GM12878 (cell line): ENCODE measurements at regions not wholly inside any gene's neighbourhood (a gene's known extent, or its start where the extent isn't known, plus 50 kb on each side); places are given as distances from the start of the nearest gene placed in this dataset.

Source experiments
- ATAC-seq: fragments of 200-7000 bp; cut with Tn5 transposase; 3 replicates; pipeline ENCODE4 v1.9.1; 2020; ENCODE audit warnings: mild to moderate bottlenecking, moderate library complexity
- BruUV-seq: library from RNA; stranded (reverse); fragments of 400-500 nt; replicated peaks from 2 replicates; lab custom pipeline; 2021; lab: Mats Ljungman, UMichigan
- CTCF ChIA-PET: fragments of 300-600 bp; sonication (Branson Sonifier 250); formaldehyde crosslinking; extraction: SDS; loops from one replicate; lab custom pipeline; 2021; ENCODE audit warnings: inconsistent platforms; lab: Yijun Ruan, JAX
- POLR2A ChIA-PET: fragments of 350-600 bp; formaldehyde crosslinking; extraction: SDS; loops from one replicate; lab custom pipeline; 2021; ENCODE audit warnings: inconsistent platforms; lab: Charles Lee
- RAD21 ChIA-PET: fragments of 300-600 bp; sonication (Branson Sonifier 250); formaldehyde crosslinking; loops from one replicate; lab custom pipeline; 2023; ENCODE audit warnings: antibody characterized with exemption; ENCODE audit not compliant: unreplicated experiment; lab: Charles Lee
- SMC1A ChIA-PET: fragments of 300-600 bp; sonication (Branson Sonifier 250); formaldehyde crosslinking; loops from one replicate; lab custom pipeline; 2023; ENCODE audit not compliant: unreplicated experiment, uncharacterized antibody; lab: Charles Lee
- DNase-seq: peaks from one replicate; pipeline ENCODE4 v3.0.0-alpha.2; 2011; ENCODE audit warnings: low read depth, low spot score
- FAIRE-seq: peaks from 3 replicates; lab custom pipeline; 2011; peaks lifted over from hg19 to GRCh38; lab: Jason Lieb, UNC
- H2AFZ ChIP-seq: 2 replicates; pipeline ENCODE4 v1.6.0; 2011; ENCODE audit warnings: low read depth, low read length, control low read depth; ENCODE audit not compliant: control insufficient read depth
- H3K27ac ChIP-seq: 2 replicates; pipeline ENCODE4 v1.5.1; 2011; ENCODE audit warnings: control low read depth; ENCODE audit not compliant: control insufficient read depth, insufficient read depth
- H3K27me3 ChIP-seq, 2 experiments: replicated peaks in 1 of 2; 2 replicates each; pipeline versions ENCODE4 v1.6.0 to v1.6.1; 2011; ENCODE audit warnings: low read length in 1 of 2; ENCODE audit not compliant: control insufficient read depth in 2 of 2, insufficient read depth in 2 of 2
- H3K36me3 ChIP-seq, 2 experiments: 2 replicates each; pipeline ENCODE4 v1.5.1; 2011; ENCODE audit warnings: low read length in 1 of 2; ENCODE audit not compliant: control insufficient read depth in 2 of 2, insufficient read depth in 2 of 2
- H3K4me1 ChIP-seq: 2 replicates; pipeline ENCODE4 v1.6.1; 2011; ENCODE audit warnings: mild to moderate bottlenecking, low read length, moderate library complexity, mixed read lengths; ENCODE audit not compliant: control insufficient read depth, insufficient read depth
- H3K4me2 ChIP-seq: 2 replicates; pipeline ENCODE4 v1.6.0; 2011; ENCODE audit warnings: control low read depth; ENCODE audit not compliant: control insufficient read depth, insufficient read depth
- H3K4me3 ChIP-seq: fragments of 200-600 bp; sonication (generic); 2 replicates; pipeline ENCODE4 v1.5.1; 2016
- H3K79me2 ChIP-seq: 2 replicates; pipeline ENCODE4 v1.6.0; 2011; ENCODE audit warnings: low read length; ENCODE audit not compliant: control insufficient read depth, insufficient read depth
- H3K9ac ChIP-seq: 2 replicates; pipeline ENCODE4 v1.8.0; 2011; ENCODE audit warnings: low read length, control low read depth, mixed read lengths; ENCODE audit not compliant: control insufficient read depth, insufficient read depth
- H3K9me3 ChIP-seq: replicated peaks from 3 replicates; pipeline ENCODE4 v1.5.1; 2011; ENCODE audit warnings: mild to moderate bottlenecking, low read length; ENCODE audit not compliant: control insufficient read depth, insufficient read depth
- H4K20me1 ChIP-seq: 2 replicates; pipeline ENCODE4 v1.6.0; 2011; ENCODE audit not compliant: control insufficient read depth, insufficient read depth
- CBX5 ChIP-seq: sonication (generic); IDR thresholded peaks from 2 replicates; pipeline ENCODE4 v1.6.1; 2016; ENCODE audit warnings: low read depth, moderate library complexity, mild to moderate bottlenecking, inconsistent platforms
- CREB1 ChIP-seq: IDR thresholded peaks from 2 replicates; pipeline ENCODE4 v1.6.1; 2012; ENCODE audit warnings: low read depth, mild to moderate bottlenecking, inconsistent platforms
- FOXM1 ChIP-seq: IDR thresholded peaks from 2 replicates; pipeline ENCODE4 v1.6.1; 2012; ENCODE audit warnings: low read depth, mild to moderate bottlenecking, inconsistent platforms, low read length, moderate library complexity
- IRF4 ChIP-seq: IDR thresholded peaks from 2 replicates; pipeline ENCODE4 v1.6.1; 2011; ENCODE audit warnings: low read depth, low read length
- JUND ChIP-seq: IDR thresholded peaks from 2 replicates; pipeline ENCODE4 v1.6.1; 2012; ENCODE audit warnings: low read depth, mild to moderate bottlenecking, low read length, improper control_type of control experiment, moderate library complexity
- MTA3 ChIP-seq: IDR thresholded peaks from 2 replicates; pipeline ENCODE4 v1.6.1; 2012; ENCODE audit warnings: low read length, inconsistent platforms, borderline replicate concordance
- NFIC ChIP-seq: IDR thresholded peaks from 2 replicates; pipeline ENCODE4 v1.6.1; 2012; ENCODE audit warnings: low read depth, mild to moderate bottlenecking, inconsistent platforms, low read length, moderate library complexity
- POLR2AphosphoS2 ChIP-seq: IDR thresholded peaks from 2 replicates; pipeline ENCODE4 v1.6.1; 2011; ENCODE audit warnings: low read depth, mild to moderate bottlenecking, low read length, improper control_type of control experiment, moderate library complexity
- SMAD1 ChIP-seq: fragments of 450-650 bp; IDR thresholded peaks from 2 replicates; pipeline ENCODE4 v1.6.1; 2018; ENCODE audit warnings: mild to moderate bottlenecking, low read depth; ENCODE audit not compliant: partially characterized antibody
- SPI1 ChIP-seq: IDR thresholded peaks from 2 replicates; pipeline ENCODE4 v1.6.1; 2011; ENCODE audit warnings: low read depth, mild to moderate bottlenecking, low read length, moderate library complexity, borderline replicate concordance; ENCODE audit not compliant: insufficient read depth
- SUPT20H ChIP-seq: IDR thresholded peaks from 2 replicates; pipeline ENCODE4 v1.6.1; 2011; ENCODE audit warnings: low read depth, mild to moderate bottlenecking, low read length, moderate library complexity, borderline replicate concordance; ENCODE audit not compliant: control insufficient read depth
- TARDBP ChIP-seq: IDR thresholded peaks from 2 replicates; pipeline ENCODE4 v1.6.1; 2016; ENCODE audit warnings: borderline replicate concordance
- TBL1XR1 ChIP-seq: IDR thresholded peaks from 2 replicates; pipeline ENCODE4 v1.6.1; 2012; ENCODE audit warnings: low read depth, low read length, improper control_type of control experiment
- YBX1 ChIP-seq: fragments of 450-650 bp; IDR thresholded peaks from 2 replicates; pipeline ENCODE4 v1.6.1; 2016; ENCODE audit warnings: antibody characterized with exemption
- ZZZ3 ChIP-seq: IDR thresholded peaks from 2 replicates; pipeline ENCODE4 v1.6.1; 2011; ENCODE audit warnings: low read depth; ENCODE audit not compliant: control insufficient read depth, insufficient read length
- WGBS: methylation state at CpG from one replicate; pipeline ENCODE4 v1.1.6; 2016; ENCODE audit warnings: low lambda C conversion rate; ENCODE audit not compliant: insufficient replicate concordance, insufficient coverage; ENCODE audit errors: missing lambda C conversion rate; 5-methylcytosine and 5-hydroxymethylcytosine counted together
- in situ Hi-C: fragments of 300-500 bp; cut with MboI; formaldehyde crosslinking; loops from 9 replicates; pipeline ENCODE4 v1.14.3; 2018; ENCODE audit warnings: mixed read lengths
- intact Hi-C: fragments of 100-400 bp; cut with micrococcal nuclease; formaldehyde crosslinking; loops from one replicate; pipeline ENCODE4 v1.14.2; 2022; ENCODE audit not compliant: unreplicated experiment
- TF ChIP-seq, protein P1 (sequence below): IDR thresholded peaks from 2 replicates; pipeline ENCODE4 v1.6.1; 2011; ENCODE audit warnings: borderline replicate concordance, low read depth, mild to moderate bottlenecking, moderate library complexity, mixed read lengths, low read length; ENCODE audit not compliant: insufficient read depth; ENCODE audit errors: extremely low read length
- TF ChIP-seq, protein P2 (sequence below), 3 experiments: IDR thresholded peaks in 2 of 3; conservative IDR thresholded peaks in 1 of 3; 2 replicates each; pipeline ENCODE4 v1.5.1; 2011; ENCODE audit warnings: low read depth in 3 of 3, low read length in 3 of 3, mild to moderate bottlenecking in 3 of 3, control low read depth in 2 of 3, moderate library complexity in 2 of 3, inconsistent platforms in 1 of 3, mixed read lengths in 1 of 3; ENCODE audit not compliant: control insufficient read depth in 2 of 3, insufficient read depth in 1 of 3; ENCODE audit errors: extremely low read depth in 1 of 3

DNA sequence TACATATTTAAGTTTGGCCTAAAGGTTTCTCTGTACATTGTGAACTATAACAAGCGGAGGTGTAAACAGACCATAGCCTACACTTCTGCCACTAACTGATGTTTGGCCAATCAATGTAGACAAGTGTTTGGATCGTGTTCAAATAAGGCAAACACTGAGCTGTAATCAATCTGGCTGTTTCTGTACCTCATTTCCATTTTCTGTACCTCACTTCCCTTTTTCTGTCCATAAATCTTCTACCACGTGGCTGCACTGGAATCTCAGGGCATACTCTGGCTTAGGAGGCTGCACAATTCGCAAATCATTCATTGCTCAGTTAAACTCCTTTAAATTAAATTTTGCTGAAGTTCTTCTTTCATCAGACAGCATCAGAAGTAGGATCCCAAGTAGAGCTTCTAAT lies 140.9 kb downstream of the SLC25A46 start:
- no peaks in the 10 kb centered on the region for H3K79me2 ChIP-seq
- FAIRE-seq (no peak), ATAC-seq (peak; percentile 55), DNase-seq (no peak)
- no peak overlapping the region for H3K4me3 ChIP-seq
- ChIA-PET POLR2A (no interaction called here), CTCF (no interaction called here), RAD21 (no interaction called here), SMC1A (interaction anchor here (1.2 kb wide), 1 partner anchor 17 kb away, joined by 3 read pairs; no protein-coding TSS in a partner anchor)
- no peaks in the 10 kb centered on the region for H4K20me1 ChIP-seq
- intact Hi-C loops, result no loop called here
- H2AFZ ChIP-seq, result no peak overlapping the region
- H3K9me3 ChIP-seq, result no peaks in the 10 kb centered on the region; the same call in 2 of the 3 replicates
- TF ChIP-seq SMAD1 (no peak), SPI1 (peak; percentile 63)
- WGBS, result 44% methylated on average over 4 of the region's 4 CpGs
- H3K36me3 ChIP-seq, result no peaks in the 10 kb centered on the region
- H3K27ac ChIP-seq, result no peak overlapping the region
- no peak overlapping the region for H3K4me2 ChIP-seq
- H3K4me1 ChIP-seq, result no peaks in the 10 kb centered on the region
- H3K27me3 ChIP-seq, result no peaks in the 10 kb centered on the region
- in situ Hi-C loops, result no loop called here
- no TSS peak for BruUV-seq
- no peak overlapping the region for H3K9ac ChIP-seq

DNA sequence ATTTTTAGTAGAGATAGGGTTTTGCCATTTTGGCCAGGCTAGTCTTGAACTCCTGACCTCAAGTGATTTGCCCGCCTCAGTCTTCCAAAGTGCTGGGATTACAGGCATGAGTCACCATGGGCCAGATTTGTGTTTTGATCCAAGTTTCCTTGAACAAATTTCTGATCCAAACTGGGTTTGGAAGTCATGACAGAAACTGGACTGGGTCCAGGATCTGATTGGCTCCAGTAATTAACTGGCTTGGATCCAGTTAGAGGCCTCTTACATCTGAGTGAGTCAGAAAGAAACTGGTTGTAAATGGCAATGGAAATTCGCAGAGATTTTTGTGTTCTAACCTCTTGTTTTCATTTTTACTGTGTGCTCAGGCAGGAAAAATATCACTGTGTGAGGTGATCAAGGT lies 141.6 kb downstream of the SLC25A46 start:
- ChIA-PET CTCF (no interaction called here), POLR2A (no interaction called here), RAD21 (no interaction called here), SMC1A (interaction anchor here (1.2 kb wide), 1 partner anchor 17 kb away, joined by 3 read pairs; no protein-coding TSS in a partner anchor)
- Histone ChIP-seq H3K4me2 (no peak overlapping the region), H2AFZ (no peak overlapping the region), H3K79me2 (no peaks in the 10 kb centered on the region), H3K27ac (no peak overlapping the region), H3K27me3 (no peaks in the 10 kb centered on the region), H3K9me3 (no peaks in the 10 kb centered on the region; the same call in 2 of the 3 replicates), H3K4me3 (no peak overlapping the region), H4K20me1 (no peaks in the 10 kb centered on the region), H3K9ac (no peak overlapping the region), H3K4me1 (no peaks in the 10 kb centered on the region), H3K36me3 (no peaks in the 10 kb centered on the region)
- ATAC-seq, result peak; percentile 49
- 52% methylated on average over 2 of the region's 2 CpGs for WGBS
- in situ Hi-C loops (no loop called here), intact Hi-C loops (no loop called here)
- peak; percentile 4 for DNase-seq
- FAIRE-seq, result no peak
- BruUV-seq, result no TSS peak
- no peak for TF ChIP-seq TBL1XR1
- TF ChIP-seq FOXM1, result no peak
- no peak for TF ChIP-seq YBX1
- TF ChIP-seq ZZZ3, result no peak
- TF ChIP-seq, protein P1, sequence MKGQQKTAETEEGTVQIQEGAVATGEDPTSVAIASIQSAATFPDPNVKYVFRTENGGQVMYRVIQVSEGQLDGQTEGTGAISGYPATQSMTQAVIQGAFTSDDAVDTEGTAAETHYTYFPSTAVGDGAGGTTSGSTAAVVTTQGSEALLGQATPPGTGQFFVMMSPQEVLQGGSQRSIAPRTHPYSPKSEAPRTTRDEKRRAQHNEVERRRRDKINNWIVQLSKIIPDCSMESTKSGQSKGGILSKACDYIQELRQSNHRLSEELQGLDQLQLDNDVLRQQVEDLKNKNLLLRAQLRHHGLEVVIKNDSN, result no peak
- no peak for TF ChIP-seq TARDBP
- no peak for TF ChIP-seq SUPT20H
- no peak for TF ChIP-seq JUND
- TF ChIP-seq CBX5, result no peak
- TF ChIP-seq NFIC, result no peak
- TF ChIP-seq IRF4, result no peak
- no peak for TF ChIP-seq MTA3
- TF ChIP-seq CREB1, result no peak
- TF ChIP-seq, protein P2, sequence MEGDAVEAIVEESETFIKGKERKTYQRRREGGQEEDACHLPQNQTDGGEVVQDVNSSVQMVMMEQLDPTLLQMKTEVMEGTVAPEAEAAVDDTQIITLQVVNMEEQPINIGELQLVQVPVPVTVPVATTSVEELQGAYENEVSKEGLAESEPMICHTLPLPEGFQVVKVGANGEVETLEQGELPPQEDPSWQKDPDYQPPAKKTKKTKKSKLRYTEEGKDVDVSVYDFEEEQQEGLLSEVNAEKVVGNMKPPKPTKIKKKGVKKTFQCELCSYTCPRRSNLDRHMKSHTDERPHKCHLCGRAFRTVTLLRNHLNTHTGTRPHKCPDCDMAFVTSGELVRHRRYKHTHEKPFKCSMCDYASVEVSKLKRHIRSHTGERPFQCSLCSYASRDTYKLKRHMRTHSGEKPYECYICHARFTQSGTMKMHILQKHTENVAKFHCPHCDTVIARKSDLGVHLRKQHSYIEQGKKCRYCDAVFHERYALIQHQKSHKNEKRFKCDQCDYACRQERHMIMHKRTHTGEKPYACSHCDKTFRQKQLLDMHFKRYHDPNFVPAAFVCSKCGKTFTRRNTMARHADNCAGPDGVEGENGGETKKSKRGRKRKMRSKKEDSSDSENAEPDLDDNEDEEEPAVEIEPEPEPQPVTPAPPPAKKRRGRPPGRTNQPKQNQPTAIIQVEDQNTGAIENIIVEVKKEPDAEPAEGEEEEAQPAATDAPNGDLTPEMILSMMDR (IDR thresholded peaks at IDR 0.05 in 2 of 3, conservative IDR thresholded peaks at IDR 0.05 in 1 of 3; ENCODE audit: control insufficient read depth in 2 of 3, extremely low read depth in 1 of 3, insufficient read depth in 1 of 3, low read depth in 3 of 3, low read length in 3 of 3), result no peak
- TF ChIP-seq POLR2AphosphoS2, result no peak
